Keratinocyte (primary cell): ENCODE measurements at regions not wholly inside any gene's neighbourhood (a gene's known extent, or its start where the extent isn't known, plus 50 kb on each side); places are given as distances from the start of the nearest gene placed in this dataset.

Experiments used
- DNase-seq: peaks from one replicate; pipeline ENCODE4 v3.0.0-alpha.2; 2011; ENCODE audit warnings: low read depth, missing footprints, low spot score
- FAIRE-seq: peaks from 2 replicates; lab custom pipeline; 2011; peaks lifted over from hg19 to GRCh38; lab: Jason Lieb, UNC
- H2AFZ ChIP-seq: 2 replicates; pipeline ENCODE4 v1.6.0; 2012; ENCODE audit warnings: low read length, control low read depth, inconsistent platforms; ENCODE audit not compliant: control insufficient read depth
- H3K27ac ChIP-seq: 2 replicates; pipeline ENCODE4 v1.5.1; 2011; ENCODE audit warnings: low read length; ENCODE audit not compliant: control insufficient read depth, insufficient read depth
- H3K27me3 ChIP-seq: 3 replicates; pipeline ENCODE4 v1.6.0; 2011; ENCODE audit warnings: low read length; ENCODE audit not compliant: control insufficient read depth, insufficient read depth; ENCODE audit errors: extremely low read depth
- H3K36me3 ChIP-seq, 2 experiments: 2 replicates in 1 of 2; 3 replicates in 1 of 2; pipeline ENCODE4 v1.5.1; 2011; ENCODE audit warnings: low read length in 2 of 2, mild to moderate bottlenecking in 1 of 2; ENCODE audit not compliant: control insufficient read depth in 2 of 2, insufficient read depth in 2 of 2; ENCODE audit errors: extremely low read depth in 1 of 2
- H3K4me1 ChIP-seq: 3 replicates; pipeline ENCODE4 v1.5.1; 2011; ENCODE audit warnings: low read length; ENCODE audit not compliant: control insufficient read depth, insufficient read depth; ENCODE audit errors: extremely low read depth
- H3K4me2 ChIP-seq: 3 replicates; pipeline ENCODE4 v1.6.0; 2011; ENCODE audit warnings: low read depth, low read length; ENCODE audit not compliant: control insufficient read depth, insufficient read depth; ENCODE audit errors: extremely low read depth
- H3K4me3 ChIP-seq, 3 experiments: fragments of 200-600 bp in 1 of 3; sonication (generic) in 1 of 3; 2 replicates in 2 of 3; 3 replicates in 1 of 3; pipeline ENCODE4 v1.5.1; 2011 to 2016; ENCODE audit warnings: low read length in 3 of 3, mild to moderate bottlenecking in 3 of 3, control low read depth in 2 of 3, inconsistent platforms in 1 of 3, low read depth in 1 of 3, mixed read lengths in 1 of 3, mixed run types in 1 of 3, moderate library complexity in 1 of 3; ENCODE audit not compliant: control insufficient read depth in 2 of 3, insufficient read depth in 2 of 3; ENCODE audit errors: extremely low read depth in 1 of 3
- H3K79me2 ChIP-seq: 2 replicates; pipeline ENCODE4 v1.6.0; 2012; ENCODE audit warnings: low read length; ENCODE audit not compliant: control insufficient read depth, insufficient read depth
- H3K9ac ChIP-seq: 3 replicates; pipeline ENCODE4 v1.6.0; 2011; ENCODE audit warnings: low read length; ENCODE audit not compliant: control insufficient read depth, insufficient read depth; ENCODE audit errors: extremely low read depth
- H3K9me1 ChIP-seq: 3 replicates; pipeline ENCODE4 v1.6.0; 2011; ENCODE audit warnings: low read length; ENCODE audit not compliant: control insufficient read depth, insufficient read depth; ENCODE audit errors: extremely low read depth
- H3K9me3 ChIP-seq: 2 replicates; pipeline ENCODE4 v1.5.1; 2012; ENCODE audit warnings: low read depth, low read length; ENCODE audit not compliant: control insufficient read depth
- H4K20me1 ChIP-seq: 3 replicates; pipeline ENCODE4 v1.6.0; 2011; ENCODE audit warnings: low read length; ENCODE audit not compliant: control insufficient read depth, insufficient read depth; ENCODE audit errors: extremely low read depth
- EZH2 ChIP-seq: IDR thresholded peaks from one replicate; pipeline ENCODE4 v1.6.1; 2012; ENCODE audit warnings: inconsistent platforms, mild to moderate bottlenecking, low read length, moderate library complexity
- dilution Hi-C: fragments of 300-500 bp; cut with MboI; formaldehyde crosslinking; loops from one replicate; pipeline ENCODE4 v1.7.0; 2020; ENCODE audit warnings: low sequenced_read_pairs; ENCODE audit not compliant: extremely low pct_ligation_motif_present
- TF ChIP-seq, protein P1 (sequence below), 3 experiments: IDR thresholded peaks in 1 of 3; conservative IDR thresholded peaks in 1 of 3; optimal IDR thresholded peaks in 1 of 3; 2 replicates in 2 of 3; 3 replicates in 1 of 3; pipeline versions ENCODE3 to v1.5.1; 2011; ENCODE audit warnings: low read length in 3 of 3, mild to moderate bottlenecking in 3 of 3, moderate library complexity in 2 of 3, control low read depth in 1 of 3, inconsistent platforms in 1 of 3; ENCODE audit not compliant: insufficient read depth in 2 of 3; ENCODE audit errors: extremely low read depth in 1 of 3

DNA sequence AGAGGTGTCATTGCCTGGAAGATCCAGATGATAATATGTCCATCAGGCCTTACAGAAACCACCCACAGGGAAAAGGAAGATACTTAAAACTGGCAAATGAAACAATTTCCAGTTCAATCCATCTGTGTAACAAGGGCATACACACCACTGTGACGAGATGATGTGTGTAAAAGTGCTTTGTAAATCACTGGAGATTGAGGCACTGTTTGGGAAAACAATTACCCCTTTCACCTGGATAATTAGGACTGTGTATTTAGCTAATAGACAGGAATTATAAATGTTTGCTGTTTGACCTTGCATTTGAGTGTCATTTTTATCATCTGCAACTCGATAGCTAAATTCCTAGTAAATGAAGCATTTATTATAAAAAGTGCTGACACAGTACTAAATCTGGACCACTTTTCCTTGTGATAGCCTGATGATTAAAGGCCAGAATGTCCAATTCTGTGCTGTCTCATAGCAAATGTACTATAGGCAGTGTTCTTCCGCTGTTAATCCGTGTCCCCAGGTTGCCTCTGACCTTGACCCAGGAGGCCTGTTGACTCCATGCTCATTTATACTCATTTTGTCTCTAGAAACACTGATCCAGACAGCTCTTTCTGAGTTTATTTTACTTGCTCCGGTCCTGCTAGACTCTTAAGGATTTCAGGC, 105.8 kb downstream of the LACC1 start:
- DNase-seq (no peak), FAIRE-seq (no peak)
- Histone ChIP-seq H3K27me3 (no peaks in the 10 kb centered on the region), H3K9me1 (no peaks in the 10 kb centered on the region), H2AFZ (no peak overlapping the region), H3K27ac (no peak overlapping the region), H4K20me1 (no peaks in the 10 kb centered on the region), H3K4me1 (no peaks in the 10 kb centered on the region), H3K9ac (no peak overlapping the region), H3K4me3 (no peak overlapping the region), H3K9me3 (no peaks in the 10 kb centered on the region), H3K4me2 (no peak overlapping the region), H3K79me2 (no peaks in the 10 kb centered on the region), H3K36me3 (no peaks in the 10 kb centered on the region)
- dilution Hi-C loops, result no loop called here
- TF ChIP-seq, protein P1, sequence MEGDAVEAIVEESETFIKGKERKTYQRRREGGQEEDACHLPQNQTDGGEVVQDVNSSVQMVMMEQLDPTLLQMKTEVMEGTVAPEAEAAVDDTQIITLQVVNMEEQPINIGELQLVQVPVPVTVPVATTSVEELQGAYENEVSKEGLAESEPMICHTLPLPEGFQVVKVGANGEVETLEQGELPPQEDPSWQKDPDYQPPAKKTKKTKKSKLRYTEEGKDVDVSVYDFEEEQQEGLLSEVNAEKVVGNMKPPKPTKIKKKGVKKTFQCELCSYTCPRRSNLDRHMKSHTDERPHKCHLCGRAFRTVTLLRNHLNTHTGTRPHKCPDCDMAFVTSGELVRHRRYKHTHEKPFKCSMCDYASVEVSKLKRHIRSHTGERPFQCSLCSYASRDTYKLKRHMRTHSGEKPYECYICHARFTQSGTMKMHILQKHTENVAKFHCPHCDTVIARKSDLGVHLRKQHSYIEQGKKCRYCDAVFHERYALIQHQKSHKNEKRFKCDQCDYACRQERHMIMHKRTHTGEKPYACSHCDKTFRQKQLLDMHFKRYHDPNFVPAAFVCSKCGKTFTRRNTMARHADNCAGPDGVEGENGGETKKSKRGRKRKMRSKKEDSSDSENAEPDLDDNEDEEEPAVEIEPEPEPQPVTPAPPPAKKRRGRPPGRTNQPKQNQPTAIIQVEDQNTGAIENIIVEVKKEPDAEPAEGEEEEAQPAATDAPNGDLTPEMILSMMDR (optimal IDR thresholded peaks at IDR 0.05 in 1 of 3, IDR thresholded peaks at IDR 0.05 in 1 of 3, conservative IDR thresholded peaks at IDR 0.05 in 1 of 3; ENCODE audit: extremely low read depth in 1 of 3, insufficient read depth in 2 of 3, low read length in 3 of 3), result no peak
- no peak for TF ChIP-seq EZH2

DNA sequence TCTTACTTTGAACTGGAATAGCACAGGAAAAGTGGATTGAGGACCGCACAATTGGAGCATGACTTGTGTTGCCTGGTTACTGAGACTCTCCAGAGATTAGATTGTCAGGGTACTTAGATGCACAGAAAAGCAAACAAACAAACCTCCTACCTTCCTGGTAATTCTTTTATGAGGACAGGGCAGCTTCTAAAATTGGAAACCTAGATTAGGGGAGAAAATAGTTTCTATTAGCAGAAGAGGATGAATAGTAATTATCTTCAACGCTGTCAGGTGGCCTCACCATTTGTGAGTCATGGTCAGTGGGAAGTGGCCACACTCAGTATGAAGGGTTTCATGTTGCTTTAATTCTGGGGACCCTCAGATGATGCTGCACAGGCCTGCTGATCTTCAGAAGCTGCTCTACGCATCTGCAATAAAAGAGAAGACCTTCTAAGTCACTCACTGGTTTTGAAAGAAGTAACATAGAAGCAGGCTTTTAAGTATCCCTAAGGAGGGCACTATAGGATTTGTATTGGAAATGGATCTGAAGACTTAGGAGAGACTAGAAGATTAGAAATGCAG, 106.8 kb downstream of the LACC1 start:
- Histone ChIP-seq H3K4me2 (no peak overlapping the region), H3K9me1 (no peaks in the 10 kb centered on the region), H3K4me1 (no peaks in the 10 kb centered on the region), H3K4me3 (no peak overlapping the region), H3K36me3 (no peaks in the 10 kb centered on the region), H3K9me3 (no peaks in the 10 kb centered on the region), H4K20me1 (no peaks in the 10 kb centered on the region), H3K27me3 (no peaks in the 10 kb centered on the region), H3K27ac (no peak overlapping the region), H3K79me2 (no peaks in the 10 kb centered on the region), H3K9ac (no peak overlapping the region), H2AFZ (no peak overlapping the region)
- no peak for TF ChIP-seq EZH2
- TF ChIP-seq, protein P1 (optimal IDR thresholded peaks at IDR 0.05 in 1 of 3, IDR thresholded peaks at IDR 0.05 in 1 of 3, conservative IDR thresholded peaks at IDR 0.05 in 1 of 3; ENCODE audit: extremely low read depth in 1 of 3, insufficient read depth in 2 of 3, low read length in 3 of 3), result no peak
- dilution Hi-C loops, result no loop called here
- DNase-seq (no peak), FAIRE-seq (no peak)
